Sciatic nerve (tissue), 2 donors: ENCODE measurements at regions not wholly inside any gene's neighbourhood (a gene's known extent, or its start where the extent isn't known, plus 50 kb on each side); places are given as distances from the start of the nearest gene placed in this dataset.

Experiments
- ATAC-seq: fragments of 200-7000 bp; cut with Tn5 transposase; one replicate; pipeline ENCODE4 v1.9.1; 2020; ENCODE audit warnings: mild to moderate bottlenecking, moderate library complexity
- DNase-seq: peaks from one replicate; pipeline ENCODE4 v3.0.0-alpha.2; 2020; ENCODE audit warnings: low spot score
- intact Hi-C: fragments of 100-400 bp; cut with DNase I; formaldehyde crosslinking; loops from one replicate; pipeline ENCODE4 v1.14.2; 2022
- donor health status: DM: no; HTN: no; CAD: no.
- donor health status: DM: no; HTN: no; CAD: no.

DNA sequence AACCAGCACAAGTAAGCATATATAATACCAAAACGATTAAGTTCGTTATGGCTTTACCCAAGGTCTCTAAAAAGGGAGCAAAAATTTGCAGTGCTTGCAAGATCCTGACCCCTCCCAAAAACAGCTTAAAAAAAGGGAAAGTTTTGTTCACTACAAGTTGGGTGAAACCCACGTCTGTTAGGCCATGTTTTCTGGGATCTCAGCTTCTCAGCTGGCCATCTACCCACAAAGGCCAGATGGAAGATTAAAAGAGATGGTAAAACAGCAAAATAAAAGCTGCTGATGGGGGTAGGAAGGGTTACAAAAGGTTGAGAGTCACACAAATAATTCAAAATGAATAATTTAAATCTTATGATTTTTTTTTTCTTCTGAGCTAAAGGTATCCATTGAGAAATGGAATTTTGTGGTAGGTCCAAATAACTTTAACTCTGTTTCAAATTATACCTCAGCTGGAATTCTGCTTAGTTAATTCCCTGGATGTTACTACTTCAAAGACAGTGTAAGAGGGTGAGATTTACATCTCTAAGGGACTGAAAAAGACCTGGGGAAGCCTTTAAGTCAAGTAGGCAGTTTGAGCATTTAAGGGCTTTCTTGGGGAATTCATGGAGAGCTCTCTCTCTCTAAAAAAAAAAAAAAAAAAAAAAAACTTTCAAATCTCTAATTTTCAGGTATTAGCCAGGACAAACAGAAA is 185.6 kb upstream of the NAV3 start:
- ATAC-seq (no peak), DNase-seq (no peak)
- intact Hi-C loops = no loop called here

GRCh38 chr12:77642246-77642645 is 188.4 kb upstream of the NAV3 start:
- DNase-seq (no peak), ATAC-seq (no peak)
- intact Hi-C loops = no loop called here

DNA sequence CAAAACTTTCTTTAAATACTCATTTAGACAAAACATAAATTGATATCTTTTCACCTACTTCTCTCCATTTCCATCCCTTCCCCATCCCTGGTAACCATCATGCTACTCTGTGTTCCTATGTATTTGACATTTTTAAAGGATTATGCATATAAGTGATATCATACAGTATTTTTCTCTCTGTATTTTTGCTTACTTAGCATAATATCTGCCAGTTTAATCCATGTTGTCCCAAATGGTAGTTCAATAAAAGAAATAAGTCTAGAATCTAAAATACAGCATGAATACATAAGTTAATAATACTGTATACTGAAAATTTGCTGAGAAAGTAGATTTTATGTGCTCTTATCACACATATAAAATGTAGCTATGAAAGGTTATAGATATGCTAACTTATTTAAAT is 190.3 kb upstream of the NAV3 start:
- ATAC-seq = no peak
- no peak for DNase-seq
- intact Hi-C loops = no loop called here

GRCh38 chr12:77630790-77631445 is 199.8 kb upstream of the NAV3 start:
- intact Hi-C loops = no loop called here
- ATAC-seq (no peak), DNase-seq (no peak)

GRCh38 chr12:77630344-77630743 is 200.3 kb upstream of the NAV3 start:
- intact Hi-C loops = no loop called here
- ATAC-seq (no peak), DNase-seq (no peak)

DNA sequence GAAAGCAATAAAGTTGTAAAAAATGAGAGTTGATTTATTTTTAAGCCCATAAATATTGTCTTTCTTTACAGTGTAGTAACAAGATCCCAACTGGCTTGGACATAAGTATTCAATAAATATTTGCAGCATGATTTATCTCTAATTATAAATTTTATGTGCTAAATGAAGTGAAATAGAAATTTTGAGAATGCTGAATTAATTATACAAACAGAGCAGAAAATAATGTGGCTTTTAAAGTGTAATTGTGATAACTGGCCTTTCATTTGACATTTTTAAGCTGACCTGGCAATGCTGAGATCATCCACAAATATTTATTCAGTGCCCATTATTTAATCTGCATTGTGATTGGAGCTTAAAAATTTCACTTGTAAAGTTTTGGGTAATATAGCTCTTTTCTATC is 201.6 kb upstream of the NAV3 start:
- no peak for ATAC-seq
- intact Hi-C loops = no loop called here
- DNase-seq = no peak

- intact Hi-C loops = no loop called here
- DNase-seq (no peak), ATAC-seq (no peak)
These were observed 205.3 kb upstream of the NAV3 start for GRCh38 chr12:77625441-77625840.

- DNase-seq (no peak), ATAC-seq (no peak)
- intact Hi-C loops = no loop called here
These were observed 211.3 kb upstream of the NAV3 start for GRCh38 chr12:77619425-77619824.

- intact Hi-C loops = no loop called here
- ATAC-seq = no peak
- DNase-seq = no peak
These were observed 212.9 kb upstream of the NAV3 start for GRCh38 chr12:77617818-77618217.

- DNase-seq (no peak), ATAC-seq (no peak)
- intact Hi-C loops = no loop called here
These were observed 215.4 kb upstream of the NAV3 start for GRCh38 chr12:77615332-77615731.

GRCh38 chr12:77613411-77613810 is 217.3 kb upstream of the NAV3 start:
- intact Hi-C loops = no loop called here

GRCh38 chr12:77610446-77610845 is 220.2 kb upstream of the NAV3 start:
- no peak for ATAC-seq
- intact Hi-C loops = no loop called here
- DNase-seq = no peak

More at GRCh38 chr12:77613411-77613810, 217.3 kb upstream of the NAV3 start:
- DNase-seq = no peak
- no peak for ATAC-seq

DNA sequence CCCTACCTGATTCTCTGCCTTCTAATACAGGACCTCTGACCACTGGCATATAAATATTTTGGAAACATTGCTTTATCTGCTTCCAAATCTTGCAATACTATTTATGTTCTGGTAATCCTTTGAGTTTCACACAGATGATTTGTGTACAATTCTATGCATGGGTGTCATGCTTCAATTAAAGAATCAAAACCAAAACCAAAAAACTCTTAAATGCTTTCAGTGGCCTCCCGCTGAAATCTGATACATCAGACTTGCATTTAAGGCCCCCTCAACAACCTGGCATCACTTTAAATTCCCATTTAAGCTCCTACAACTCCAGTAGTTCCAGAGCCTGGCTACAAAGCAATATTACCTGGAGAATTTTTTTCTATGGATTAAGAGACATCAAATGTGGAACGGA is 221.7 kb upstream of the NAV3 start:
- no peak for DNase-seq
- no peak for ATAC-seq
- intact Hi-C loops = no loop called here

- DNase-seq = no peak
- peak; percentile 42 for ATAC-seq
- intact Hi-C loops = no loop called here
These were observed 222.3 kb upstream of the NAV3 start for GRCh38 chr12:77608271-77608824.

GRCh38 chr12:77606348-77606747 is 224.3 kb upstream of the NAV3 start:
- ATAC-seq (no peak), DNase-seq (no peak)
- intact Hi-C loops = no loop called here

GRCh38 chr12:77603946-77604345 is 226.7 kb upstream of the NAV3 start:
- no peak for ATAC-seq
- intact Hi-C loops = no loop called here
- DNase-seq = no peak

DNA sequence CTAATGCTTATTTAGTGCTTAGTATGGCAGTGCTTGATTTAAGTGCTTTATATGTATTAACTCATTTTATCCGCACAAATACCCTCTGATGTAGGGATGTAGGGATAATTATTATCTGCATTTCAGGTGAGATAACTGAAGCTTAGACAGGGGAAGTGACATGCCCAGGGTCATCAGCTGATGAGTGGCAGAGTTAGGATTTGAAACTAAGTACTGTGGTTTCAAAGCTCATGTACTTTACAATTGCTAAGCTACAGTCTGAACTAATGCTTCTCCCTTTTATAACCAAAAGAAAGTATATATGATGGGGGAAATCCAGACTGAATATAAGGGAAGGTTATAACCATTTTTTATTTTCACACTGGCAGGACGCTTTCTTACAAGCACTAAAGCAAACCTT is 229.6 kb upstream of the NAV3 start:
- intact Hi-C loops = no loop called here
- ATAC-seq (no peak), DNase-seq (no peak)

- ATAC-seq = no peak
- no peak for DNase-seq
- intact Hi-C loops = no loop called here
These were observed 230.2 kb upstream of the NAV3 start for GRCh38 chr12:77600468-77600843.

DNA sequence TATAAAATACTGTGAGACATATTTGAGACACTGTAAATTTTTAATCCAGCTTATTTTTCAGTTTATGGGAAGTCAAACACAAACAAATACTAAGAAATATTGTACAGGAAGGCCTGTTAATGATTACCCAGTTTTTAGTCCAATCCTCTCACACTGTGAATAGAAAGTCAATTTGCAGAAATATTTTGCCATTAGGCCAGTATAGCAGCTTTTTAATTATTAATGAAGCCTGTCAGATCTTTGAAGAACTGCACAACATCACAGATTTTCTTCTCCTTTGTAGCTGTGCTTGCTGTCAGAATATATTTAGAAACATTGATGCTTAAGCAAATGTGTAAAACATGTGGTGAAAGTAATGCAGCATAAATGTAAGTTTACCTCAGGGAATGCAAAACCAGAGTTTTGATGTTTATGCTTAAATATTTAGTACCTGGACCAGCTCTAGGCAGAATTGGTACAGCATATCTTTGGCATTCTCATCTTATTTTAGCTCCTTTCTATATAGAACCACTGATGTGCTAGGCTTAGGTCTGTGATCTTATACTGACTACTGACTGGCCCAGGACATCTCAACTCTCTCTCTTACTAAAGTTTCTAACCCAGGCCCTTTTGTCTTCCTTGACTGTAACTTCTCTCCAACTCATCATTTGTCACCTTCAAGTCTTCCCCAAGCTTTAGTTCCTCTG is 230.8 kb upstream of the NAV3 start:
- ATAC-seq (no peak), DNase-seq (no peak)
- intact Hi-C loops = no loop called here

GRCh38 chr12:77594366-77594765 is 236.3 kb upstream of the NAV3 start:
- DNase-seq = no peak
- intact Hi-C loops = no loop called here
- ATAC-seq = no peak
